HEK293 (cell line): ENCODE measurements at regions not wholly inside any gene's neighbourhood (a gene's known extent, or its start where the extent isn't known, plus 50 kb on each side); places are given as distances from the start of the nearest gene placed in this dataset.

ENCODE experiments used
- CTCF ChIA-PET: fragments of 350-600 bp; formaldehyde crosslinking; extraction: SDS; loops from one replicate; lab custom pipeline; 2021; ENCODE audit warnings: antibody characterized with exemption; lab: Yijun Ruan, JAX
- POLR2A ChIA-PET: fragments of 300-600 bp; formaldehyde crosslinking; extraction: SDS; loops from one replicate; lab custom pipeline; 2020; ENCODE audit warnings: antibody characterized with exemption, inconsistent platforms; lab: Yijun Ruan, JAX
- H3K27ac ChIP-seq: fragments of 200-500 bp; sonication (Bioruptor generic); 2 replicates; pipeline ENCODE4 v1.5.1; 2014; ENCODE audit warnings: low read depth, low read length, control low read depth, inconsistent platforms; ENCODE audit errors: extremely low read depth
- H3K36me3 ChIP-seq, 2 experiments: fragments of 200-500 bp in 1 of 2; sonication (Bioruptor generic) in 1 of 2; 1 replicate in 1 of 2; 2 replicates in 1 of 2; pipeline ENCODE4 v1.5.1; 2014 to 2017; ENCODE audit warnings: inconsistent platforms in 2 of 2, low read length in 2 of 2; ENCODE audit not compliant: control insufficient read depth in 2 of 2, insufficient read depth in 1 of 2
- H3K4me1 ChIP-seq: fragments of 200-500 bp; sonication (Bioruptor generic); 2 replicates; pipeline ENCODE4 v1.5.1; 2014; ENCODE audit warnings: mild to moderate bottlenecking, low read length, inconsistent platforms; ENCODE audit not compliant: control insufficient read depth, insufficient read depth
- H3K4me3 ChIP-seq: 2 replicates; pipeline ENCODE4 v1.5.1; 2011; ENCODE audit warnings: low read depth, mild to moderate bottlenecking, control low read depth, low read length, moderate library complexity
- H3K9me3 ChIP-seq: fragments of 200-500 bp; sonication (Bioruptor generic); 2 replicates; pipeline ENCODE4 v1.5.1; 2014; ENCODE audit warnings: low read depth, low read length, inconsistent platforms; ENCODE audit not compliant: control insufficient read depth, insufficient read depth
- BCL11A ChIP-seq: fragments of 450-650 bp; formaldehyde crosslinking; IDR thresholded peaks from 2 replicates; pipeline ENCODE4 v1.5.1; 2016; ENCODE audit warnings: low read depth, missing biosample characterization, missing genetic modification characterization
- KLF8 ChIP-seq: fragments of 450-650 bp; formaldehyde crosslinking; IDR thresholded peaks from 2 replicates; pipeline ENCODE4 v1.5.1; 2016; ENCODE audit warnings: missing biosample characterization, missing genetic modification characterization
- OSR2 ChIP-seq: fragments of 450-650 bp; formaldehyde crosslinking; IDR thresholded peaks from 2 replicates; pipeline ENCODE4 v1.5.1; 2016; ENCODE audit warnings: missing biosample characterization, missing genetic modification characterization
- OVOL3 ChIP-seq: fragments of 450-650 bp; formaldehyde crosslinking; IDR thresholded peaks from 2 replicates; pipeline ENCODE4 v1.5.1; 2016; ENCODE audit warnings: missing biosample characterization, missing genetic modification characterization
- RBAK ChIP-seq: fragments of 450-650 bp; formaldehyde crosslinking; IDR thresholded peaks from 2 replicates; pipeline ENCODE4 v1.5.1; 2016; ENCODE audit warnings: missing biosample characterization, missing genetic modification characterization
- REPIN1 ChIP-seq: fragments of 450-650 bp; formaldehyde crosslinking; IDR thresholded peaks from 2 replicates; pipeline ENCODE4 v1.5.1; 2017; ENCODE audit warnings: missing biosample characterization, missing genetic modification characterization, low read depth
- SP3 ChIP-seq: fragments of 450-650 bp; formaldehyde crosslinking; IDR thresholded peaks from 2 replicates; pipeline ENCODE4 v1.5.1; 2016; ENCODE audit warnings: missing biosample characterization, missing genetic modification characterization
- TCF7L2 ChIP-seq: IDR thresholded peaks from 2 replicates; pipeline ENCODE4 v1.6.1; 2011; ENCODE audit warnings: low read depth, mild to moderate bottlenecking, inconsistent platforms, low read length, moderate library complexity, borderline replicate concordance
- YY1 ChIP-seq: fragments of 450-650 bp; formaldehyde crosslinking; IDR thresholded peaks from 2 replicates; pipeline ENCODE4 v1.5.1; 2018; ENCODE audit warnings: missing biosample characterization, missing genetic modification characterization
- YY2 ChIP-seq: fragments of 450-650 bp; formaldehyde crosslinking; IDR thresholded peaks from 2 replicates; pipeline ENCODE4 v1.5.1; 2016; ENCODE audit warnings: missing biosample characterization, missing genetic modification characterization
- ZBTB49 ChIP-seq: fragments of 450-650 bp; formaldehyde crosslinking; IDR thresholded peaks from 2 replicates; pipeline ENCODE4 v1.5.1; 2016; ENCODE audit warnings: missing biosample characterization, missing genetic modification characterization, low read depth
- ZIC2 ChIP-seq: fragments of 450-650 bp; formaldehyde crosslinking; IDR thresholded peaks from 2 replicates; pipeline ENCODE4 v1.5.1; 2016; ENCODE audit warnings: missing biosample characterization, missing genetic modification characterization
- ZNF114 ChIP-seq: fragments of 450-650 bp; formaldehyde crosslinking; IDR thresholded peaks from 2 replicates; pipeline ENCODE4 v1.5.0; 2017; ENCODE audit warnings: missing biosample characterization, missing genetic modification characterization
- ZNF239 ChIP-seq: fragments of 450-650 bp; formaldehyde crosslinking; IDR thresholded peaks from 2 replicates; pipeline ENCODE4 v1.5.1; 2016; ENCODE audit warnings: missing biosample characterization, missing genetic modification characterization
- ZNF341 ChIP-seq: fragments of 450-650 bp; formaldehyde crosslinking; IDR thresholded peaks from 2 replicates; pipeline ENCODE4; 2016; ENCODE audit warnings: low read depth, missing biosample characterization, missing genetic modification characterization
- ZNF391 ChIP-seq: fragments of 450-650 bp; formaldehyde crosslinking; IDR thresholded peaks from 2 replicates; pipeline ENCODE4 v1.5.1; 2016; ENCODE audit warnings: low read depth, missing biosample characterization, missing genetic modification characterization, borderline replicate concordance
- ZNF423 ChIP-seq: fragments of 450-650 bp; formaldehyde crosslinking; IDR thresholded peaks from 2 replicates; pipeline ENCODE4 v1.5.1; 2016; ENCODE audit warnings: missing biosample characterization, missing genetic modification characterization
- ZNF48 ChIP-seq: fragments of 450-650 bp; formaldehyde crosslinking; IDR thresholded peaks from 2 replicates; pipeline ENCODE4 v1.5.1; 2016; ENCODE audit warnings: missing biosample characterization, missing genetic modification characterization
- ZNF548 ChIP-seq: fragments of 450-650 bp; formaldehyde crosslinking; IDR thresholded peaks from 2 replicates; pipeline ENCODE4 v1.5.1; 2016; ENCODE audit warnings: missing biosample characterization, missing genetic modification characterization
- ZNF555 ChIP-seq: fragments of 450-650 bp; formaldehyde crosslinking; conservative IDR thresholded peaks from 2 replicates; pipeline ENCODE4 v1.5.1; 2017; ENCODE audit warnings: missing biosample characterization, mild to moderate bottlenecking, missing genetic modification characterization, inconsistent platforms
- ZNF610 ChIP-seq: fragments of 450-650 bp; formaldehyde crosslinking; IDR thresholded peaks from 2 replicates; pipeline ENCODE4 v1.5.1; 2016; ENCODE audit warnings: missing biosample characterization, missing genetic modification characterization, borderline replicate concordance
- ZNF624 ChIP-seq: fragments of 450-650 bp; formaldehyde crosslinking; IDR thresholded peaks from 2 replicates; pipeline ENCODE4 v1.5.1; 2017; ENCODE audit warnings: missing biosample characterization, missing genetic modification characterization
- ZNF629 ChIP-seq: fragments of 450-650 bp; formaldehyde crosslinking; IDR thresholded peaks from 2 replicates; pipeline ENCODE4 v1.5.1; 2017; ENCODE audit warnings: missing biosample characterization, missing genetic modification characterization
- ZSCAN16 ChIP-seq: fragments of 450-650 bp; formaldehyde crosslinking; IDR thresholded peaks from 2 replicates; pipeline ENCODE4 v1.5.1; 2016; ENCODE audit warnings: missing biosample characterization, missing genetic modification characterization
- ZSCAN30 ChIP-seq: fragments of 450-650 bp; IDR thresholded peaks from 2 replicates; pipeline ENCODE4 v1.5.1; 2018; ENCODE audit warnings: missing biosample characterization, mild to moderate bottlenecking, missing genetic modification characterization, moderate library complexity
- TF ChIP-seq, protein P1 (sequence below): fragments of 450-650 bp; formaldehyde crosslinking; IDR thresholded peaks from 2 replicates; pipeline ENCODE4 v1.5.1; 2016; ENCODE audit warnings: missing biosample characterization, missing genetic modification characterization, borderline replicate concordance
- TF ChIP-seq, protein P2 (sequence below): fragments of 450-650 bp; formaldehyde crosslinking; IDR thresholded peaks from 2 replicates; pipeline ENCODE4 v1.5.1; 2016; ENCODE audit warnings: missing biosample characterization, missing genetic modification characterization
- TF ChIP-seq, protein P3 (sequence below): fragments of 450-650 bp; formaldehyde crosslinking; IDR thresholded peaks from 2 replicates; pipeline ENCODE4 v1.5.1; 2017; ENCODE audit warnings: missing biosample characterization, missing genetic modification characterization
- TF ChIP-seq, protein P4 (sequence below): IDR thresholded peaks from 2 replicates; pipeline ENCODE4 v1.6.1; 2011; ENCODE audit warnings: mild to moderate bottlenecking, low read depth, low read length, borderline replicate concordance

GRCh38 chrX:40279762-40280161 is 182.0 kb upstream of the BCOR start:
- Histone ChIP-seq H3K9me3 (no peaks in the 10 kb centered on the region), H3K27ac (no peak overlapping the region), H3K4me1 (peaks cover 9% of the 10 kb centered on the region), H3K4me3 (no peak overlapping the region), H3K36me3 (no peaks in the 10 kb centered on the region)
- ChIA-PET CTCF (no interaction called here), POLR2A (interaction anchor here (0.6 kb wide), 1 partner anchor 188 kb away, joined by 4 read pairs; no protein-coding TSS in a partner anchor)
- TF ChIP-seq, protein P1, sequence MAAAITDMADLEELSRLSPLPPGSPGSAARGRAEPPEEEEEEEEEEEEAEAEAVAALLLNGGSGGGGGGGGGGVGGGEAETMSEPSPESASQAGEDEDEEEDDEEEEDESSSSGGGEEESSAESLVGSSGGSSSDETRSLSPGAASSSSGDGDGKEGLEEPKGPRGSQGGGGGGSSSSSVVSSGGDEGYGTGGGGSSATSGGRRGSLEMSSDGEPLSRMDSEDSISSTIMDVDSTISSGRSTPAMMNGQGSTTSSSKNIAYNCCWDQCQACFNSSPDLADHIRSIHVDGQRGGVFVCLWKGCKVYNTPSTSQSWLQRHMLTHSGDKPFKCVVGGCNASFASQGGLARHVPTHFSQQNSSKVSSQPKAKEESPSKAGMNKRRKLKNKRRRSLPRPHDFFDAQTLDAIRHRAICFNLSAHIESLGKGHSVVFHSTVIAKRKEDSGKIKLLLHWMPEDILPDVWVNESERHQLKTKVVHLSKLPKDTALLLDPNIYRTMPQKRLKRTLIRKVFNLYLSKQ: no peak
- no peak for TF ChIP-seq ZNF624 (tag by site-specific recombination)
- TF ChIP-seq ZNF341 (tag by site-specific recombination): no peak
- no peak for TF ChIP-seq ZNF48 (tag by site-specific recombination)
- TF ChIP-seq KLF8: no peak
- TF ChIP-seq TCF7L2: no peak
- TF ChIP-seq ZNF239: no peak
- TF ChIP-seq SP3 (tag by site-specific recombination): no peak
- TF ChIP-seq REPIN1 (tag by site-specific recombination): no peak
- TF ChIP-seq ZSCAN16: no peak
- TF ChIP-seq, protein P2, sequence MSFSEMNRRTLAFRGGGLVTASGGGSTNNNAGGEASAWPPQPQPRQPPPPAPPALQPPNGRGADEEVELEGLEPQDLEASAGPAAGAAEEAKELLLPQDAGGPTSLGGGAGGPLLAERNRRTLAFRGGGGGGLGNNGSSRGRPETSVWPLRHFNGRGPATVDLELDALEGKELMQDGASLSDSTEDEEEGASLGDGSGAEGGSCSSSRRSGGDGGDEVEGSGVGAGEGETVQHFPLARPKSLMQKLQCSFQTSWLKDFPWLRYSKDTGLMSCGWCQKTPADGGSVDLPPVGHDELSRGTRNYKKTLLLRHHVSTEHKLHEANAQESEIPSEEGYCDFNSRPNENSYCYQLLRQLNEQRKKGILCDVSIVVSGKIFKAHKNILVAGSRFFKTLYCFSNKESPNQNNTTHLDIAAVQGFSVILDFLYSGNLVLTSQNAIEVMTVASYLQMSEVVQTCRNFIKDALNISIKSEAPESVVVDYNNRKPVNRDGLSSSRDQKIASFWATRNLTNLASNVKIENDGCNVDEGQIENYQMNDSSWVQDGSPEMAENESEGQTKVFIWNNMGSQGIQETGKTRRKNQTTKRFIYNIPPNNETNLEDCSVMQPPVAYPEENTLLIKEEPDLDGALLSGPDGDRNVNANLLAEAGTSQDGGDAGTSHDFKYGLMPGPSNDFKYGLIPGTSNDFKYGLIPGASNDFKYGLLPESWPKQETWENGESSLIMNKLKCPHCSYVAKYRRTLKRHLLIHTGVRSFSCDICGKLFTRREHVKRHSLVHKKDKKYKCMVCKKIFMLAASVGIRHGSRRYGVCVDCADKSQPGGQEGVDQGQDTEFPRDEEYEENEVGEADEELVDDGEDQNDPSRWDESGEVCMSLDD (tag by site-specific recombination): no peak
- TF ChIP-seq ZNF423 (tag by site-specific recombination): peak; percentile 52
- TF ChIP-seq ZSCAN30: no peak
- TF ChIP-seq RBAK (tag by site-specific recombination): no peak
- TF ChIP-seq ZNF114 (tag by site-specific recombination): no peak
- TF ChIP-seq ZNF629 (tag by site-specific recombination): no peak
- TF ChIP-seq ZNF391: no peak
- peak; percentile 73 for TF ChIP-seq OSR2 (tag by site-specific recombination)
- TF ChIP-seq ZNF555 (tag by site-specific recombination): no peak
- no peak for TF ChIP-seq ZBTB49 (tag by site-specific recombination)
- no peak for TF ChIP-seq ZIC2 (tag by site-specific recombination)
- no peak for TF ChIP-seq BCL11A (tag by site-specific recombination)
- TF ChIP-seq, protein P3, sequence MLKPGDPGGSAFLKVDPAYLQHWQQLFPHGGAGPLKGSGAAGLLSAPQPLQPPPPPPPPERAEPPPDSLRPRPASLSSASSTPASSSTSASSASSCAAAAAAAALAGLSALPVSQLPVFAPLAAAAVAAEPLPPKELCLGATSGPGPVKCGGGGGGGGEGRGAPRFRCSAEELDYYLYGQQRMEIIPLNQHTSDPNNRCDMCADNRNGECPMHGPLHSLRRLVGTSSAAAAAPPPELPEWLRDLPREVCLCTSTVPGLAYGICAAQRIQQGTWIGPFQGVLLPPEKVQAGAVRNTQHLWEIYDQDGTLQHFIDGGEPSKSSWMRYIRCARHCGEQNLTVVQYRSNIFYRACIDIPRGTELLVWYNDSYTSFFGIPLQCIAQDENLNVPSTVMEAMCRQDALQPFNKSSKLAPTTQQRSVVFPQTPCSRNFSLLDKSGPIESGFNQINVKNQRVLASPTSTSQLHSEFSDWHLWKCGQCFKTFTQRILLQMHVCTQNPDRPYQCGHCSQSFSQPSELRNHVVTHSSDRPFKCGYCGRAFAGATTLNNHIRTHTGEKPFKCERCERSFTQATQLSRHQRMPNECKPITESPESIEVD (tag by site-specific recombination): peak; percentile 70
- no peak for TF ChIP-seq OVOL3 (tag by site-specific recombination)
- TF ChIP-seq, protein P4, sequence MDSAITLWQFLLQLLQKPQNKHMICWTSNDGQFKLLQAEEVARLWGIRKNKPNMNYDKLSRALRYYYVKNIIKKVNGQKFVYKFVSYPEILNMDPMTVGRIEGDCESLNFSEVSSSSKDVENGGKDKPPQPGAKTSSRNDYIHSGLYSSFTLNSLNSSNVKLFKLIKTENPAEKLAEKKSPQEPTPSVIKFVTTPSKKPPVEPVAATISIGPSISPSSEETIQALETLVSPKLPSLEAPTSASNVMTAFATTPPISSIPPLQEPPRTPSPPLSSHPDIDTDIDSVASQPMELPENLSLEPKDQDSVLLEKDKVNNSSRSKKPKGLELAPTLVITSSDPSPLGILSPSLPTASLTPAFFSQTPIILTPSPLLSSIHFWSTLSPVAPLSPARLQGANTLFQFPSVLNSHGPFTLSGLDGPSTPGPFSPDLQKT: no peak
- TF ChIP-seq YY1 (tag by site-specific recombination): no peak
- no peak for TF ChIP-seq YY2 (tag by site-specific recombination)
- TF ChIP-seq ZNF610 (tag by site-specific recombination): no peak
- no peak for TF ChIP-seq ZNF548
